ENCODE measurements at regions not wholly inside any gene's neighbourhood (a gene's known extent, or its start where the extent isn't known, plus 50 kb on each side); places are given as distances from the start of the nearest gene placed in this dataset.

DNA sequence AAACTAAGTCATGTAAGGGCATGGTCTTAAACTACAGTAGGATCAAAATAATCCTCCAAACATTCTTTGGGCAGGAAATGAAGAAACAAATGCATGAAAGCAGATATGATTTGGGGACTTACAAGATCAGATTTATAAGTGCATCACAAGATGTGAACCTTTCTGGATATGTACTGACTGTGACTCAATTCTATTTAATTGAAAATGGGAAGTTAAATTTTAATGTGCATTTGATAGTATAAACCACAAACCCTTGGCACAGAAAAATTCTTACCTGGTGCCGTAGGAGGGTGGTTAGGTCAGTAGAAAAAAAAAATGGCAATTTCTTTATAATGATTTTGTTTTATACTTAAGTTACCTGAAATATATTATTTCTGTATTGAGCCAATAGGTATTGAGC is 262.5 kb upstream of the TGFBR2 start:
- intact Hi-C loops (cut with DNase I), result no loop called here

DNA sequence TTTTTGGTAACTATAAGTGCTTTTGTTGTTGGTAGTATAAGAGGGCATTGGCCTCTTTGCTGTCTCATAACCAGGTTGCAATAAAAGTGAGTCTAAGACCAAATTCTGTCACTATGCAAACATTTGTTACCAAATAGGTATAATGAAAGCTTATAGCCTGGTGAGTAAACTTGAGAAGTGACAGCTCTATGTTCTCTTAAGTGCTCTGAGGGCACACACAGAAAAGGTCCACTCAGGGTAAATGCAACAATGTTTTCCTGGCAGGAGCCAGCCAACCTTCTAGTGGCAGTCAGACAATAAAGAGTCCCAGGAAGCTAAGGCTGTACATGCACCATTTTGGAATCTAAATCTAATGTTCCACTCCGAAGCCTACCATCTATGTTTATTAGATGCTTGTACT is 262.1 kb upstream of the TGFBR2 start:
- no peaks in the 10 kb centered on the region for H3K4me1 ChIP-seq
- no peaks in the 10 kb centered on the region for H3K27me3 ChIP-seq
- WGBS (ENCODE audit: insufficient coverage, low coverage, low lambda C conversion rate, missing lambda C conversion rate), result 100% methylated on average over 1 of the region's 1 CpG
- intact Hi-C loops (cut with DNase I), result no loop called here
- TF ChIP-seq, protein P1, sequence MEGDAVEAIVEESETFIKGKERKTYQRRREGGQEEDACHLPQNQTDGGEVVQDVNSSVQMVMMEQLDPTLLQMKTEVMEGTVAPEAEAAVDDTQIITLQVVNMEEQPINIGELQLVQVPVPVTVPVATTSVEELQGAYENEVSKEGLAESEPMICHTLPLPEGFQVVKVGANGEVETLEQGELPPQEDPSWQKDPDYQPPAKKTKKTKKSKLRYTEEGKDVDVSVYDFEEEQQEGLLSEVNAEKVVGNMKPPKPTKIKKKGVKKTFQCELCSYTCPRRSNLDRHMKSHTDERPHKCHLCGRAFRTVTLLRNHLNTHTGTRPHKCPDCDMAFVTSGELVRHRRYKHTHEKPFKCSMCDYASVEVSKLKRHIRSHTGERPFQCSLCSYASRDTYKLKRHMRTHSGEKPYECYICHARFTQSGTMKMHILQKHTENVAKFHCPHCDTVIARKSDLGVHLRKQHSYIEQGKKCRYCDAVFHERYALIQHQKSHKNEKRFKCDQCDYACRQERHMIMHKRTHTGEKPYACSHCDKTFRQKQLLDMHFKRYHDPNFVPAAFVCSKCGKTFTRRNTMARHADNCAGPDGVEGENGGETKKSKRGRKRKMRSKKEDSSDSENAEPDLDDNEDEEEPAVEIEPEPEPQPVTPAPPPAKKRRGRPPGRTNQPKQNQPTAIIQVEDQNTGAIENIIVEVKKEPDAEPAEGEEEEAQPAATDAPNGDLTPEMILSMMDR (IDR thresholded peaks at IDR 0.05), result no peak
- no peak for TF ChIP-seq POLR2A (IDR thresholded peaks at IDR 0.05)
- ATAC-seq (peak in 2 of 4 donors; percentile 18 to 43), DNase-seq (no peak)
- peak overlapping the region in 1 of 3 donors; percentile 17 for H3K27ac ChIP-seq
- H3K4me3 ChIP-seq, result no peak overlapping the region
- H3K9me3 ChIP-seq, result no peaks in the 10 kb centered on the region
- H3K36me3 ChIP-seq, result no peaks in the 10 kb centered on the region

More for the DNA sequence above, 262.5 kb upstream of the TGFBR2 start:
- no peak for ATAC-seq
- Histone ChIP-seq H3K9me3 (no peaks in the 10 kb centered on the region), H3K4me3 (no peak overlapping the region), H3K4me1 (no peaks in the 10 kb centered on the region), H3K27me3 (no peaks in the 10 kb centered on the region), H3K27ac (peak overlapping the region in 1 of 3 donors; percentile 17), H3K36me3 (no peaks in the 10 kb centered on the region)
- no peak for DNase-seq
- TF ChIP-seq POLR2A (IDR thresholded peaks at IDR 0.05), result no peak
- TF ChIP-seq, protein P1 (IDR thresholded peaks at IDR 0.05), result no peak
- 88% methylated on average over 1 of the region's 1 CpG for WGBS (ENCODE audit: insufficient coverage, low coverage, low lambda C conversion rate, missing lambda C conversion rate)

DNA sequence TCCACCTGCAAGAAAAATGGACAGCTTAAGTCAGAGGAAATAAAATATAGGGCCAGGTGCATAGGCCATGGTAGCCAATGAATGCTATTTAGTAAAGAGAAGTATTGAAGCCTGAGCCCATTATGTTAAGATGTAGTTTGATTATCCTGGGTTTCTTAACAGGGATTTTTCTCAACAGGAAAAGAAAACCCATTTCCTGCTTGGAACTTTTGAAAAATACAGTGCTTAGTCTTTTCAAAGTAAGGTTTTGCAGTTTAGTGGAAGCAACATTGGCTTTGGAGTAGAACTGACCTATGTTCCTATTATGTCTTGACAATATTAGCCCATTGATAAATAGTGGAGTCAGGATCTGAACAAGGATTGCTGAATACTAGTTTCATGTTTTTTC is 259.5 kb upstream of the TGFBR2 start:
- Histone ChIP-seq H3K27me3 (no peaks in the 10 kb centered on the region), H3K9me3 (no peaks in the 10 kb centered on the region), H3K27ac (no peak overlapping the region), H3K36me3 (no peaks in the 10 kb centered on the region), H3K4me1 (no peaks in the 10 kb centered on the region), H3K4me3 (no peak overlapping the region)
- no peak for TF ChIP-seq POLR2A (IDR thresholded peaks at IDR 0.05)
- TF ChIP-seq, protein P1 (IDR thresholded peaks at IDR 0.05), result no peak
- ATAC-seq (no peak), DNase-seq (no peak)
- intact Hi-C loops (cut with DNase I), result no loop called here

GRCh38 chr3:30347679-30348216 is 258.7 kb upstream of the TGFBR2 start:
- 70% methylated on average over 1 of the region's 1 CpG for WGBS (ENCODE audit: insufficient coverage, low coverage, low lambda C conversion rate, missing lambda C conversion rate)

More at GRCh38 chr3:30347679-30348216, 258.7 kb upstream of the TGFBR2 start:
- intact Hi-C loops (cut with DNase I), result no loop called here
- peak in 1 of 4 donors; percentile 47 for ATAC-seq
- Histone ChIP-seq H3K27ac (no peak overlapping the region), H3K4me3 (no peak overlapping the region), H3K27me3 (no peaks in the 10 kb centered on the region), H3K4me1 (no peaks in the 10 kb centered on the region), H3K9me3 (no peaks in the 10 kb centered on the region), H3K36me3 (no peaks in the 10 kb centered on the region)
- TF ChIP-seq, protein P1 (IDR thresholded peaks at IDR 0.05), result no peak
- no peak for TF ChIP-seq POLR2A (IDR thresholded peaks at IDR 0.05)
- DNase-seq, result no peak
